ENCODE measurements at regions not wholly inside any gene's neighbourhood (a gene's known extent, or its start where the extent isn't known, plus 50 kb on each side); places are given as distances from the start of the nearest gene placed in this dataset.

GRCh38 chr10:83165265-83165664 is 974.0 kb upstream of the GHITM start:
- intact Hi-C loops (cut with DNase I; ENCODE audit: low total_unique reads), result no loop called here
- H3K4me3 ChIP-seq (ENCODE audit: low read depth, poor library complexity, severe bottlenecking), result no peak overlapping the region
- TF ChIP-seq CTCF (IDR thresholded peaks at IDR 0.05) (no peak), POLR2A (IDR thresholded peaks at IDR 0.05) (no peak)
- DNase-seq (ENCODE audit: low spot score in 2 of 2), result no peak
- 33% methylated on average over 3 of the region's 3 CpGs for WGBS, 2 donors

- WGBS, 2 donors, result 59 to 67% methylated on average over 5 of the region's 5 CpGs
- no peak for DNase-seq (ENCODE audit: low spot score in 2 of 2)
- intact Hi-C loops (cut with DNase I; ENCODE audit: low total_unique reads), result no loop called here
- no peak overlapping the region for H3K4me3 ChIP-seq (ENCODE audit: low read depth, poor library complexity, severe bottlenecking)
- no peak for TF ChIP-seq CTCF (IDR thresholded peaks at IDR 0.05)
- no peak for TF ChIP-seq POLR2A (IDR thresholded peaks at IDR 0.05)
Observed at GRCh38 chr10:83166344-83166743, 973.0 kb upstream of the GHITM start.

GRCh38 chr10:83167081-83167480 is 972.2 kb upstream of the GHITM start:
- 46 to 55% methylated on average over 4 of the region's 4 CpGs for WGBS, 2 donors
- no peak for TF ChIP-seq POLR2A (IDR thresholded peaks at IDR 0.05)
- no peak for TF ChIP-seq CTCF (IDR thresholded peaks at IDR 0.05)
- intact Hi-C loops (cut with DNase I; ENCODE audit: low total_unique reads), result no loop called here
- no peak overlapping the region for H3K4me3 ChIP-seq (ENCODE audit: low read depth, poor library complexity, severe bottlenecking)
- DNase-seq (ENCODE audit: low spot score in 2 of 2), result no peak

- TF ChIP-seq POLR2A (IDR thresholded peaks at IDR 0.05) (no peak), CTCF (IDR thresholded peaks at IDR 0.05) (no peak)
- WGBS, 2 donors, result 91 to 92% methylated on average over 2 of the region's 2 CpGs
- intact Hi-C loops (cut with DNase I; ENCODE audit: low total_unique reads), result no loop called here
- H3K4me3 ChIP-seq (ENCODE audit: low read depth, poor library complexity, severe bottlenecking), result no peak overlapping the region
- DNase-seq (ENCODE audit: low spot score in 2 of 2), result no peak
Observed at GRCh38 chr10:83176901-83177300, 962.4 kb upstream of the GHITM start.

GRCh38 chr10:83178526-83178925 is 960.8 kb upstream of the GHITM start:
- no peak overlapping the region for H3K4me3 ChIP-seq (ENCODE audit: low read depth, poor library complexity, severe bottlenecking)
- intact Hi-C loops (cut with DNase I; ENCODE audit: low total_unique reads), result no loop called here
- no peak for TF ChIP-seq POLR2A (IDR thresholded peaks at IDR 0.05)
- TF ChIP-seq CTCF (IDR thresholded peaks at IDR 0.05), result no peak
- DNase-seq (ENCODE audit: low spot score in 2 of 2), result no peak

GRCh38 chr10:83179371-83179770 is 959.9 kb upstream of the GHITM start:
- no peak for DNase-seq (ENCODE audit: low spot score in 2 of 2)
- TF ChIP-seq POLR2A (IDR thresholded peaks at IDR 0.05) (no peak), CTCF (IDR thresholded peaks at IDR 0.05) (no peak)
- intact Hi-C loops (cut with DNase I; ENCODE audit: low total_unique reads), result no loop called here
- WGBS, 2 donors, result 65 to 88% methylated on average over 4 of the region's 4 CpGs
- no peak overlapping the region for H3K4me3 ChIP-seq (ENCODE audit: low read depth, poor library complexity, severe bottlenecking)
